CD4-positive, CD25-positive, alpha-beta regulatory T cell (primary cell): ENCODE measurements at regions not wholly inside any gene's neighbourhood (a gene's known extent, or its start where the extent isn't known, plus 50 kb on each side); places are given as distances from the start of the nearest gene placed in this dataset.
"Not testable (repeated sequence)": the region's sequence is repeated elsewhere in the genome, so short reads cannot be mapped to it uniquely, and the experiment has no call there.

Experiments
- ATAC-seq, 2 donors: fragments of 150-1000 bp; cut with Tn5 transposase; one replicate each; pipeline ENCODE4 v1.10.0; 2021; ENCODE audit warnings: low read depth in 2 of 2, moderate number of reproducible peaks in 2 of 2, moderate library complexity in 1 of 2
- DNase-seq, 3 donors: peaks; one replicate each; pipeline versions ENCODE4 v3.0.0 to v3.0.0-alpha.2; 2012 to 2022; ENCODE audit warnings: mixed read lengths in 1 of 3
- H3K27ac ChIP-seq: one replicate; pipeline ENCODE4 v1.7.0; 2013; ENCODE audit warnings: mild to moderate bottlenecking, low read length; ENCODE audit not compliant: insufficient read depth, poor library complexity, severe bottlenecking
- H3K27me3 ChIP-seq: one replicate; pipeline ENCODE4 v1.7.0; 2013; ENCODE audit warnings: low read length; ENCODE audit not compliant: control insufficient read depth, insufficient read depth
- H3K36me3 ChIP-seq: one replicate; pipeline ENCODE4 v1.7.0; 2013; ENCODE audit warnings: mild to moderate bottlenecking, low read length, moderate library complexity; ENCODE audit not compliant: control insufficient read depth, insufficient read depth
- H3K4me1 ChIP-seq: 2 replicates; pipeline ENCODE4 v1.7.0; 2013; ENCODE audit warnings: mild to moderate bottlenecking, low read length; ENCODE audit not compliant: insufficient read depth, control insufficient read depth, poor library complexity, severe bottlenecking
- H3K4me3 ChIP-seq: one replicate; pipeline ENCODE4 v1.7.0; 2013; ENCODE audit warnings: low read depth, mild to moderate bottlenecking, low read length, moderate library complexity
- H3K9me3 ChIP-seq, 2 experiments: 1 replicate in 1 of 2; 2 replicates in 1 of 2; pipeline ENCODE4 v1.7.0; 2013; ENCODE audit warnings: low read length in 2 of 2, mild to moderate bottlenecking in 1 of 2, moderate library complexity in 1 of 2; ENCODE audit not compliant: control insufficient read depth in 2 of 2
- H3K27ac Mint-ChIP-seq, 3 donors: one replicate each; pipeline ENCODE4 v1.8.0; 2020 to 2022; ENCODE audit warnings: mild to moderate bottlenecking in 3 of 3, mixed read lengths in 3 of 3, moderate library complexity in 2 of 3
- H3K27me3 Mint-ChIP-seq: one replicate; pipeline ENCODE4 v1.8.0; 2022; ENCODE audit warnings: mild to moderate bottlenecking, mixed read lengths
- H3K36me3 Mint-ChIP-seq: one replicate; pipeline ENCODE4 v1.8.0; 2020; ENCODE audit warnings: mixed read lengths
- H3K4me1 Mint-ChIP-seq, 4 donors: one replicate each; pipeline ENCODE4 v1.8.0; 2020 to 2022; ENCODE audit warnings: mixed read lengths in 4 of 4, mild to moderate bottlenecking in 1 of 4
- H3K4me3 Mint-ChIP-seq, 4 donors: one replicate each; pipeline ENCODE4 v1.8.0; 2020 to 2022; ENCODE audit warnings: mild to moderate bottlenecking in 4 of 4, mixed read lengths in 4 of 4, moderate library complexity in 3 of 4
- H3K9me3 Mint-ChIP-seq, 7 donors: one replicate each; pipeline ENCODE4 v1.8.0; 2020 to 2022; ENCODE audit warnings: mixed read lengths in 7 of 7, mild to moderate bottlenecking in 3 of 7, moderate library complexity in 2 of 7

DNA sequence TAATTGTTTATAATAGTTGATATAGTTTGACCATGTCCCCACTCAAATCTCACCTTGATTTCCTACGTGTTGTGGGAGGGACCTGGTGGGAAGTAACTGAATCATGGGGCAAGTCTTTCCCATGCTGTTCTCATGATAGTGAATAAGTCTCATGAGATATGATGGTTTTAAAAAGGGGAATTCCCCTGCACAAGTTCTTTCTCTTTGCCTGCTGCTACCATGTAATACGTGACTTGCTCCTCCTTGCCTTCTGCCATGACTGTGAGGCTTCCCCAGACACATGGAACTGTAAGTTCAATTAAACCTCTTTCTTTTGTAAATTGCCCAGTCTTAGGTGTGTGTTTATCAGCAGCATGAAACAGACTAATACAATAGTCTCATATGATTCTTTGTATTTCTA lies 130.5 kb upstream of the OR9Q1 start:
- not testable (repeated sequence) for H3K27ac Mint-ChIP-seq, DNase-seq, H3K4me1 ChIP-seq, H3K4me3 ChIP-seq, H3K4me3 Mint-ChIP-seq, H3K27ac ChIP-seq, H3K36me3 Mint-ChIP-seq, H3K9me3 ChIP-seq, H3K27me3 ChIP-seq, ATAC-seq, H3K9me3 Mint-ChIP-seq, H3K36me3 ChIP-seq, H3K4me1 Mint-ChIP-seq
- peaks cover 19% of the 10 kb centered on the region for H3K27me3 Mint-ChIP-seq

- H3K9me3 ChIP-seq = no peaks in the 10 kb centered on the region
- ATAC-seq (no peak), DNase-seq (no peak)
- no peak overlapping the region for H3K27ac ChIP-seq
- no peak overlapping the region for H3K4me3 ChIP-seq
- H3K27me3 Mint-ChIP-seq = peaks cover 19% of the 10 kb centered on the region
- H3K27ac Mint-ChIP-seq = no peak overlapping the region
- no peaks in the 10 kb centered on the region for H3K4me1 ChIP-seq
- peak overlapping the region in 1 of 4 donors; percentile 49 for H3K4me3 Mint-ChIP-seq
- no peaks in the 10 kb centered on the region for H3K36me3 ChIP-seq
- peaks cover 0 to 5% (median 3%) of the 10 kb centered on the region in 7 donors for H3K9me3 Mint-ChIP-seq
- no peaks in the 10 kb centered on the region for H3K4me1 Mint-ChIP-seq
- H3K36me3 Mint-ChIP-seq = no peaks in the 10 kb centered on the region
- H3K27me3 ChIP-seq = no peaks in the 10 kb centered on the region
These were observed 127.1 kb upstream of the OR9Q1 start for GRCh38 chr11:57896361-57897145.

GRCh38 chr11:57899378-57899777 lies 124.3 kb upstream of the OR9Q1 start:
- DNase-seq (no peak), ATAC-seq (no peak)
- Mint-ChIP-seq H3K4me3 (no peak overlapping the region), H3K4me1 (no peaks in the 10 kb centered on the region), H3K27ac (no peak overlapping the region), H3K36me3 (no peaks in the 10 kb centered on the region), H3K9me3 (peaks cover 0 to 7% (median 3%) of the 10 kb centered on the region in 7 donors), H3K27me3 (peaks cover 14% of the 10 kb centered on the region)
- H3K36me3 ChIP-seq = no peaks in the 10 kb centered on the region
- no peaks in the 10 kb centered on the region for H3K4me1 ChIP-seq
- H3K9me3 ChIP-seq = no peaks in the 10 kb centered on the region
- no peak overlapping the region for H3K27ac ChIP-seq
- no peak overlapping the region for H3K4me3 ChIP-seq
- no peaks in the 10 kb centered on the region for H3K27me3 ChIP-seq

- Mint-ChIP-seq H3K9me3 (peaks cover 0 to 7% (median 0%) of the 10 kb centered on the region in 7 donors), H3K36me3 (no peaks in the 10 kb centered on the region), H3K27ac (no peak overlapping the region), H3K4me3 (no peak overlapping the region), H3K4me1 (no peaks in the 10 kb centered on the region), H3K27me3 (peaks cover 5% of the 10 kb centered on the region)
- no peak overlapping the region for H3K27ac ChIP-seq
- no peaks in the 10 kb centered on the region for H3K27me3 ChIP-seq
- H3K4me1 ChIP-seq = no peaks in the 10 kb centered on the region
- no peak for ATAC-seq
- no peak for DNase-seq
- no peak overlapping the region for H3K4me3 ChIP-seq
- H3K36me3 ChIP-seq = no peaks in the 10 kb centered on the region
- H3K9me3 ChIP-seq = no peaks in the 10 kb centered on the region
These were observed 123.4 kb upstream of the OR9Q1 start for GRCh38 chr11:57900320-57900719.

DNA sequence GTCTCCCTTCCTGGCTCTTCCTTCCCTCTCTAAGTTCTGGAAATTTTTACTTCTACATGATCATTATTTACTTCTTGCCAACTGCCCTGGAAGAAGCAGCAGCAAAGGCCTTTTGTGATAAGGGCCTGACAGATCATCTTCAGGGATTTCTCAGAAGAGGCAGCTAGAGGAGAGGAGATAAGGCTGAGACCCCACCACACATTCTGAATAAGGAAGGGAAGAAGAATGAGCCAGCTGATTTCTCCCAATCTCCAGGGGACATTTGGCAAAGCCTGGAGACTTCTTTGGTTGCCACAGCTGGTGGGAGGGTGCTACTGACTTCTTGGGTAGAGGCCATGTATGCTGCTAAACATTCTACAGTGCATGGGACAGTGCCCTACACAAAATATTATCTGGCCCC lies 122.4 kb upstream of the OR9Q1 start:
- Mint-ChIP-seq H3K4me1 (no peaks in the 10 kb centered on the region), H3K4me3 (no peak overlapping the region), H3K27me3 (peaks cover 5% of the 10 kb centered on the region), H3K9me3 (peaks cover 0 to 7% (median 0%) of the 10 kb centered on the region in 7 donors), H3K27ac (no peak overlapping the region), H3K36me3 (no peaks in the 10 kb centered on the region)
- Histone ChIP-seq H3K4me3 (no peak overlapping the region), H3K36me3 (no peaks in the 10 kb centered on the region), H3K4me1 (no peaks in the 10 kb centered on the region), H3K9me3 (no peaks in the 10 kb centered on the region), H3K27me3 (no peaks in the 10 kb centered on the region), H3K27ac (no peak overlapping the region)
- ATAC-seq (no peak), DNase-seq (no peak)

GRCh38 chr11:57901756-57902155 lies 121.9 kb upstream of the OR9Q1 start:
- Mint-ChIP-seq H3K36me3 (no peaks in the 10 kb centered on the region), H3K4me1 (no peaks in the 10 kb centered on the region), H3K9me3 (peaks cover 0 to 7% (median 0%) of the 10 kb centered on the region in 7 donors), H3K27me3 (peaks cover 5% of the 10 kb centered on the region), H3K27ac (no peak overlapping the region), H3K4me3 (no peak overlapping the region)
- no peak overlapping the region for H3K4me3 ChIP-seq
- H3K27ac ChIP-seq = no peak overlapping the region
- no peaks in the 10 kb centered on the region for H3K27me3 ChIP-seq
- no peaks in the 10 kb centered on the region for H3K36me3 ChIP-seq
- ATAC-seq (no peak), DNase-seq (no peak)
- H3K4me1 ChIP-seq = no peaks in the 10 kb centered on the region
- H3K9me3 ChIP-seq = no peaks in the 10 kb centered on the region

DNA sequence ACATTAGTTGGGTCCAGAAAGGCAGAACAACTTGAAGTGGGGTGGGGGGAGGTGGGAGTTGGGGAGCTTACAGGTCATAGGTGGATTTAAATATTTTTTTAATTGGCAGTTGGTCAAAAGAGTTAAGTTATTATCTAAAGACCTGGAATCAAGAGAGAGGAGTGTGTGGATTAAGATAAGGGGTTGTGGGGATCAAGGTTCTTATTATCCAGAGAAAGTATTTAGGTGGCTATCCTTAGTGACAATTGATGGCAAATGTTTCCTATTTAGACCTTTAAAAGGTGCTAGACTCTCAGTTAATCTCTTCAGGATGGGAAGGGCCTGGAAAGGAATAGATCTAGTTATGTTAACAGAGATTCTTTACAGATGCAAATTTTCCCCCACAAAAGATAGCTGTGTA lies 120.7 kb upstream of the OR9Q1 start:
- Histone ChIP-seq H3K4me3 (no peak overlapping the region), H3K36me3 (no peaks in the 10 kb centered on the region), H3K9me3 (no peaks in the 10 kb centered on the region), H3K4me1 (no peaks in the 10 kb centered on the region), H3K27me3 (no peaks in the 10 kb centered on the region), H3K27ac (no peak overlapping the region)
- Mint-ChIP-seq H3K27ac (no peak overlapping the region), H3K4me3 (no peak overlapping the region), H3K27me3 (no peaks in the 10 kb centered on the region), H3K36me3 (no peaks in the 10 kb centered on the region), H3K4me1 (no peaks in the 10 kb centered on the region), H3K9me3 (peaks cover 0 to 7% (median 0%) of the 10 kb centered on the region in 7 donors)
- ATAC-seq = no peak
- no peak for DNase-seq

GRCh38 chr11:57903441-57904123 lies 120.1 kb upstream of the OR9Q1 start:
- no peaks in the 10 kb centered on the region for H3K36me3 ChIP-seq
- no peaks in the 10 kb centered on the region for H3K9me3 ChIP-seq
- H3K27me3 ChIP-seq = no peaks in the 10 kb centered on the region
- no peaks in the 10 kb centered on the region for H3K4me1 Mint-ChIP-seq
- peaks cover 0 to 6% (median 0%) of the 10 kb centered on the region in 7 donors for H3K9me3 Mint-ChIP-seq
- peak; percentile 66 to 71 for ATAC-seq
- no peaks in the 10 kb centered on the region for H3K36me3 Mint-ChIP-seq
- H3K4me1 ChIP-seq = no peaks in the 10 kb centered on the region
- H3K27ac Mint-ChIP-seq = no peak overlapping the region
- peak in 1 of 3 donors; percentile 19 for DNase-seq
- no peaks in the 10 kb centered on the region for H3K27me3 Mint-ChIP-seq
- H3K27ac ChIP-seq = no peak overlapping the region
- H3K4me3 ChIP-seq = no peak overlapping the region
- no peak overlapping the region for H3K4me3 Mint-ChIP-seq
